IMR-90 (cell line): ENCODE measurements at regions not wholly inside any gene's neighbourhood (a gene's known extent, or its start where the extent isn't known, plus 50 kb on each side); places are given as distances from the start of the nearest gene placed in this dataset.

ENCODE experiments used
- BHLHE40 ChIP-seq: fragments of 150-350 bp; IDR thresholded peaks from 2 replicates; pipeline ENCODE4 v1.6.1; 2016; ENCODE audit warnings: mild to moderate bottlenecking, low read depth, low read length
- FOS ChIP-seq: fragments of 150-350 bp; IDR thresholded peaks from 2 replicates; pipeline ENCODE4 v1.6.1; 2016; ENCODE audit warnings: low read depth, low read length
- MXI1 ChIP-seq: IDR thresholded peaks from 2 replicates; pipeline ENCODE4 v1.6.1; 2012; ENCODE audit warnings: low read depth, mild to moderate bottlenecking, low read length, moderate library complexity, borderline replicate concordance
- POLR2A ChIP-seq: IDR thresholded peaks from 2 replicates; pipeline ENCODE4 v1.6.1; 2012; ENCODE audit warnings: mild to moderate bottlenecking, low read depth, low read length
- RAD21 ChIP-seq: IDR thresholded peaks from 2 replicates; pipeline ENCODE4 v1.6.1; 2012; ENCODE audit warnings: low read length, improper control_type of control experiment
- RCOR1 ChIP-seq: IDR thresholded peaks from 2 replicates; pipeline ENCODE4 v1.6.1; 2012; ENCODE audit warnings: mild to moderate bottlenecking, low read length, improper control_type of control experiment; ENCODE audit not compliant: insufficient replicate concordance
- RFX5 ChIP-seq: IDR thresholded peaks from 2 replicates; pipeline ENCODE4 v1.8.0; 2012; ENCODE audit warnings: low read depth, mild to moderate bottlenecking, low read length, moderate library complexity
- TF ChIP-seq, protein P1 (sequence below): conservative IDR thresholded peaks from 2 replicates; pipeline ENCODE4 v1.5.1; 2012; ENCODE audit warnings: mild to moderate bottlenecking, low read depth, low read length, improper control_type of control experiment
- TF ChIP-seq, protein P2 (sequence below): fragments of 150-350 bp; IDR thresholded peaks from 2 replicates; pipeline ENCODE4 v1.6.1; 2016; ENCODE audit warnings: low read depth, mild to moderate bottlenecking, low read length, moderate library complexity, borderline replicate concordance
- TF ChIP-seq, protein P3 (sequence below): fragments of 150-350 bp; IDR thresholded peaks from 2 replicates; pipeline ENCODE4 v1.6.1; 2017; ENCODE audit warnings: mild to moderate bottlenecking, antibody characterized with exemption, low read length, low read depth

- TF ChIP-seq, protein P1, sequence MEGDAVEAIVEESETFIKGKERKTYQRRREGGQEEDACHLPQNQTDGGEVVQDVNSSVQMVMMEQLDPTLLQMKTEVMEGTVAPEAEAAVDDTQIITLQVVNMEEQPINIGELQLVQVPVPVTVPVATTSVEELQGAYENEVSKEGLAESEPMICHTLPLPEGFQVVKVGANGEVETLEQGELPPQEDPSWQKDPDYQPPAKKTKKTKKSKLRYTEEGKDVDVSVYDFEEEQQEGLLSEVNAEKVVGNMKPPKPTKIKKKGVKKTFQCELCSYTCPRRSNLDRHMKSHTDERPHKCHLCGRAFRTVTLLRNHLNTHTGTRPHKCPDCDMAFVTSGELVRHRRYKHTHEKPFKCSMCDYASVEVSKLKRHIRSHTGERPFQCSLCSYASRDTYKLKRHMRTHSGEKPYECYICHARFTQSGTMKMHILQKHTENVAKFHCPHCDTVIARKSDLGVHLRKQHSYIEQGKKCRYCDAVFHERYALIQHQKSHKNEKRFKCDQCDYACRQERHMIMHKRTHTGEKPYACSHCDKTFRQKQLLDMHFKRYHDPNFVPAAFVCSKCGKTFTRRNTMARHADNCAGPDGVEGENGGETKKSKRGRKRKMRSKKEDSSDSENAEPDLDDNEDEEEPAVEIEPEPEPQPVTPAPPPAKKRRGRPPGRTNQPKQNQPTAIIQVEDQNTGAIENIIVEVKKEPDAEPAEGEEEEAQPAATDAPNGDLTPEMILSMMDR, result no peak
- no peak; the same call in 1 of the 2 replicates for TF ChIP-seq FOS
- no peak for TF ChIP-seq POLR2A
- TF ChIP-seq, protein P2, sequence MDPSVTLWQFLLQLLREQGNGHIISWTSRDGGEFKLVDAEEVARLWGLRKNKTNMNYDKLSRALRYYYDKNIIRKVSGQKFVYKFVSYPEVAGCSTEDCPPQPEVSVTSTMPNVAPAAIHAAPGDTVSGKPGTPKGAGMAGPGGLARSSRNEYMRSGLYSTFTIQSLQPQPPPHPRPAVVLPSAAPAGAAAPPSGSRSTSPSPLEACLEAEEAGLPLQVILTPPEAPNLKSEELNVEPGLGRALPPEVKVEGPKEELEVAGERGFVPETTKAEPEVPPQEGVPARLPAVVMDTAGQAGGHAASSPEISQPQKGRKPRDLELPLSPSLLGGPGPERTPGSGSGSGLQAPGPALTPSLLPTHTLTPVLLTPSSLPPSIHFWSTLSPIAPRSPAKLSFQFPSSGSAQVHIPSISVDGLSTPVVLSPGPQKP, result no peak
- TF ChIP-seq RAD21, result no peak; the same call in 1 of the 2 replicates
- TF ChIP-seq, protein P3, sequence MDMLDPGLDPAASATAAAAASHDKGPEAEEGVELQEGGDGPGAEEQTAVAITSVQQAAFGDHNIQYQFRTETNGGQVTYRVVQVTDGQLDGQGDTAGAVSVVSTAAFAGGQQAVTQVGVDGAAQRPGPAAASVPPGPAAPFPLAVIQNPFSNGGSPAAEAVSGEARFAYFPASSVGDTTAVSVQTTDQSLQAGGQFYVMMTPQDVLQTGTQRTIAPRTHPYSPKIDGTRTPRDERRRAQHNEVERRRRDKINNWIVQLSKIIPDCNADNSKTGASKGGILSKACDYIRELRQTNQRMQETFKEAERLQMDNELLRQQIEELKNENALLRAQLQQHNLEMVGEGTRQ, result no peak
- TF ChIP-seq BHLHE40, result no peak
- TF ChIP-seq MXI1, result no peak
- no peak for TF ChIP-seq RFX5
- no peak for TF ChIP-seq RCOR1
These were observed 60.5 kb upstream of the MYOCD start for GRCh38 chr17:12605222-12605621.
